ENCODE measurements at regions not wholly inside any gene's neighbourhood (a gene's known extent, or its start where the extent isn't known, plus 50 kb on each side); places are given as distances from the start of the nearest gene placed in this dataset.

DNA sequence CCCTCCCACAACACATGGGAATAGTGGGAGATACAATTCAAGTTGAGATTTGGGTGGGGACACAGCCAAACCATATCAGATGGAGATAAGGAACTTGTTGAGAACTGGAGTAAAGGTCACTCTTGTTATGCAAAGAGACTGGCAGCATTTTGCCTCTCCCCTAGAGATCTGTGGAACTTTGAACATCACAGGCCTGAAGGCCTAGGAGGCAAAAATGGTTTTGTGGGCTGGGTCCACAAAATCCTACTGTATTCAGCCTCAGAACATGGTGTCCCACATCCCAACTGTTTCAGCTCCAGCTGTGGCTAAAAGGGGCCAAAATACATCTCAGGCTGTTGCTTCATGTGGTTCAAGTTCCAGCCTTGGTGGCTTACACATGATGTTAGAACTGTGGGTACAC is 1247.8 kb upstream of the IGFBP7 start:
- Mint-ChIP-seq H3K9me3 (peaks cover 9% of the 10 kb centered on the region), H3K4me3 (no peak overlapping the region), H3K36me3 (ENCODE audit: low read depth) (peaks cover 9% of the 10 kb centered on the region)

DNA sequence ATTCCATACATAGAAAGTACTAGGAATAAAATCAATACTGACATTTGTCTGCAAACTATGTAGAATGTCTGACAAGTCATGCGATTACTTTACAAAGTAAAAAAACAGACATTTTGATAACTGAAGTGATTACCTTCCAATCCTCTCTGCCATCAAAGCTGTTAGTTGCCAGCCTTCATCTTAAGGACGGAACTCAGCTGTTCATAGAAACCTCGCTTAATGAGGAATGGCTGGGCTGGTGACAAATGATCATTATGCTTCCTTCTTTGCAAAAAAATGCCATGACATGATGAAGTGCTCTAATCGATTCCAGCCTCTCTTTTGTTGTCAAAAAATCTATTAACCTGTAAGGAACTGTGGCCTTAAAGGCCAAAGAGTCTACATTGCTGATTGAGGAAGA is 1214.9 kb upstream of the IGFBP7 start:
- Mint-ChIP-seq H3K27ac (ENCODE audit: unreplicated experiment) (no peak overlapping the region), H3K27me3 (ENCODE audit: low read depth) (no peaks in the 10 kb centered on the region), H3K9me3 (no peaks in the 10 kb centered on the region), H3K36me3 (ENCODE audit: low read depth) (no peaks in the 10 kb centered on the region), H3K4me1 (no peaks in the 10 kb centered on the region), H3K4me3 (no peak overlapping the region)
- DNase-seq (ENCODE audit: low read depth, low spot score): no peak
- TF ChIP-seq, protein P1, sequence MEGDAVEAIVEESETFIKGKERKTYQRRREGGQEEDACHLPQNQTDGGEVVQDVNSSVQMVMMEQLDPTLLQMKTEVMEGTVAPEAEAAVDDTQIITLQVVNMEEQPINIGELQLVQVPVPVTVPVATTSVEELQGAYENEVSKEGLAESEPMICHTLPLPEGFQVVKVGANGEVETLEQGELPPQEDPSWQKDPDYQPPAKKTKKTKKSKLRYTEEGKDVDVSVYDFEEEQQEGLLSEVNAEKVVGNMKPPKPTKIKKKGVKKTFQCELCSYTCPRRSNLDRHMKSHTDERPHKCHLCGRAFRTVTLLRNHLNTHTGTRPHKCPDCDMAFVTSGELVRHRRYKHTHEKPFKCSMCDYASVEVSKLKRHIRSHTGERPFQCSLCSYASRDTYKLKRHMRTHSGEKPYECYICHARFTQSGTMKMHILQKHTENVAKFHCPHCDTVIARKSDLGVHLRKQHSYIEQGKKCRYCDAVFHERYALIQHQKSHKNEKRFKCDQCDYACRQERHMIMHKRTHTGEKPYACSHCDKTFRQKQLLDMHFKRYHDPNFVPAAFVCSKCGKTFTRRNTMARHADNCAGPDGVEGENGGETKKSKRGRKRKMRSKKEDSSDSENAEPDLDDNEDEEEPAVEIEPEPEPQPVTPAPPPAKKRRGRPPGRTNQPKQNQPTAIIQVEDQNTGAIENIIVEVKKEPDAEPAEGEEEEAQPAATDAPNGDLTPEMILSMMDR (conservative IDR thresholded peaks at IDR 0.05): no peak

More for the DNA sequence above, 1247.8 kb upstream of the IGFBP7 start:
- no peaks in the 10 kb centered on the region for H3K27me3 Mint-ChIP-seq (ENCODE audit: low read depth)
- TF ChIP-seq, protein P1 (conservative IDR thresholded peaks at IDR 0.05): no peak
- H3K4me1 Mint-ChIP-seq: no peaks in the 10 kb centered on the region
- H3K27ac Mint-ChIP-seq (ENCODE audit: unreplicated experiment): no peak overlapping the region
- no peak for DNase-seq (ENCODE audit: low read depth, low spot score)

DNA sequence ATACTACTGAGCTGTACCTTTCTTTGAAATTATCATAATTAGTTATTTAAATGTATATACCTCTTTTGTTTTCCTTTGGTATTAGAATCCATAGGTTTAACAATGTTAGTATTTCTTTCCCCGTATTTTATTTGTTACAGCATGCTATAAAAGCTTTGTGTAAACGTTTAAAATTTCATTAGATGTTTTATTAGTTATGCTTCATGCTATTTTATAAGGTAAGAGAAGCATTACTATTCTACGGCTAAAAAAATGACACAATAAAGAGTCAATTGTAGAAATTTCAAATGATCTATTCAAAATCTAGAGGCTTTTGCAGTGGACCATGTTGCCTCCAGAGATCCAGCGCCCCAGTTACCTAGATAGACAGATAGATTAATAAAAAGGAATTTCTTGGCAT is 1203.3 kb upstream of the IGFBP7 start:
- no peak for DNase-seq (ENCODE audit: low read depth, low spot score)
- no peak overlapping the region for H3K4me3 Mint-ChIP-seq
- H3K9me3 Mint-ChIP-seq: no peaks in the 10 kb centered on the region
- H3K27me3 Mint-ChIP-seq (ENCODE audit: low read depth): no peaks in the 10 kb centered on the region
- no peaks in the 10 kb centered on the region for H3K36me3 Mint-ChIP-seq (ENCODE audit: low read depth)
- H3K27ac Mint-ChIP-seq (ENCODE audit: unreplicated experiment): no peak overlapping the region
- TF ChIP-seq, protein P1 (conservative IDR thresholded peaks at IDR 0.05): no peak
- H3K4me1 Mint-ChIP-seq: no peaks in the 10 kb centered on the region

DNA sequence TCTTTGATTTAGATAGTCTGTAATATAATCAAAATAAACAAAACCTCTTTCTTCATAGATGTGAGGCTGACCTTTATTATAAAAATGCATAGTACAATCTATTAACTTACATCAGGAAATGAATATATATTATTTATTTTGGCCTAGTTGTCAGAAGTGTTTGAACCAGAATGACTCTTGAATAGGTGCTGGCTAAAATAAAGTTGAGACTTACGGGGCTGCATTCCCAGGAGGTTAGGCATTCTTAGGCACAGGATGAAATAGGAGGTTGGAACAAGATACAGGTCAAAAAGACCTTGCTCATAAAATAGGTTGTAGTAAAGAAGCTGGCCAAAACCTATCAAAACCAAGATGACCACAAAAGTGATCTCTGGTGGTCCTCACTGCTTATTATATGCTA is 1193.3 kb upstream of the IGFBP7 start:
- no peaks in the 10 kb centered on the region for H3K9me3 Mint-ChIP-seq
- no peaks in the 10 kb centered on the region for H3K27me3 Mint-ChIP-seq (ENCODE audit: low read depth)
- no peak for DNase-seq (ENCODE audit: low read depth, low spot score)
- H3K4me1 Mint-ChIP-seq: peaks cover 9% of the 10 kb centered on the region
- no peak overlapping the region for H3K27ac Mint-ChIP-seq (ENCODE audit: unreplicated experiment)
- no peak overlapping the region for H3K4me3 Mint-ChIP-seq
- no peaks in the 10 kb centered on the region for H3K36me3 Mint-ChIP-seq (ENCODE audit: low read depth)
- TF ChIP-seq, protein P1 (conservative IDR thresholded peaks at IDR 0.05): no peak

DNA sequence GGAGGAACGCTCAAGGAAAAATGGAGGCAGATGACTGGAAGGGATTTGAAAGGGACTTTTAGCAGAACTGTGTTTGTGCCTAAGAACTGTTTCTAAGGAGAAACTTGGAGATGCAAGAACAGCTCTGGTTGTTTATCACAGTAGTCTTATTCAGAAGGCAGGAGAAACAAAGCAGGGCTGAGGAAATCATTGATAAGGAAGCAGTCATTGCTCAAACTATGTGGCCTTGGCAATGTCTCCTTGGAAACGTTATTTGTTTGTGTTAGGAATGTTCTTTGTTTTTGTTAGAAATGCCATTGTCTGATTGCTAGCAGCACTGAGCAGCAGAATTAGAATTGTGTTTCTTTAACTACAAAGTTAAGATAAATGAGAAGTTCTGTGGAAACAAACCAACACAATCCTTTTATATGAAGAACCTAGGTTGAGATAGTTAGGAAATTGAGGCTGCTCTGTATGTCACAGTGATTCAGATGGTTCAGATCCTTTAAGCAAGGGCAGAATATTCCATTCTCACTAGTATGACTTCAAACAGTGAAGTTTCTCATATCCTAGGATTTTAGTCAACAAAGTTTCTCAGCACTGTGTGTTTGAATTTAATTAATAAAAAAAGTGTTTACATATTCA is 1191.3 kb upstream of the IGFBP7 start:
- TF ChIP-seq, protein P1 (conservative IDR thresholded peaks at IDR 0.05): no peak
- peak overlapping the region; percentile 31 for H3K27ac Mint-ChIP-seq (ENCODE audit: unreplicated experiment)

More for the DNA sequence above, 1191.3 kb upstream of the IGFBP7 start:
- H3K36me3 Mint-ChIP-seq (ENCODE audit: low read depth): no peaks in the 10 kb centered on the region
- H3K4me1 Mint-ChIP-seq: peaks cover 9% of the 10 kb centered on the region
- no peaks in the 10 kb centered on the region for H3K27me3 Mint-ChIP-seq (ENCODE audit: low read depth)
- H3K4me3 Mint-ChIP-seq: no peak overlapping the region
- H3K9me3 Mint-ChIP-seq: no peaks in the 10 kb centered on the region
- DNase-seq (ENCODE audit: low read depth, low spot score): no peak

Data from neural crest cell (in vitro differentiated cells).